B cell (primary cell): ENCODE measurements at regions not wholly inside any gene's neighbourhood (a gene's known extent, or its start where the extent isn't known, plus 50 kb on each side); places are given as distances from the start of the nearest gene placed in this dataset.
"Not testable (repeated sequence)": the region's sequence is repeated elsewhere in the genome, so short reads cannot be mapped to it uniquely, and the experiment has no call there.

Experiments
- ATAC-seq: fragments of 200-7000 bp; cut with Tn5 transposase; one replicate; pipeline ENCODE4 v1.10.0; 2021; ENCODE audit warnings: low read depth, mild to moderate bottlenecking, moderate number of reproducible peaks, moderate library complexity
- CTCF ChIA-PET: fragments of 350-600 bp; sonication (Branson Sonifier 250); formaldehyde crosslinking; loops from one replicate; lab custom pipeline; 2021; ENCODE audit warnings: antibody characterized with exemption, inconsistent platforms; lab: Charles Lee
- POLR2A ChIA-PET: fragments of 350-600 bp; sonication (Branson Sonifier 250); formaldehyde crosslinking; loops from one replicate; lab custom pipeline; 2021; ENCODE audit warnings: antibody characterized with exemption; lab: Charles Lee
- DNase-seq: peaks from one replicate; pipeline ENCODE4 v3.0.0; 2013
- H2AFZ ChIP-seq: 2 replicates; pipeline ENCODE4 v1.6.1; 2012; ENCODE audit warnings: mild to moderate bottlenecking, low read depth, low read length; ENCODE audit not compliant: insufficient read depth, poor library complexity, severe bottlenecking
- H3K27ac ChIP-seq, 2 donors: 1 replicate in 1 of 2; 2 replicates in 1 of 2; pipeline ENCODE4 v1.5.1; 2012 to 2013; ENCODE audit warnings: low read length in 2 of 2, mild to moderate bottlenecking in 2 of 2, moderate library complexity in 1 of 2
- H3K27me3 ChIP-seq, 4 experiments: fragments of 200-600 bp in 1 of 4; sonication (generic) in 1 of 4; replicated peaks in 1 of 4; 1 replicate in 2 of 4; 2 replicates in 2 of 4; pipeline versions ENCODE4 v1.6.1 to v1.7.0; 2013 to 2016; ENCODE audit warnings: low read length in 3 of 4, mild to moderate bottlenecking in 2 of 4, mixed read lengths in 1 of 4, moderate library complexity in 1 of 4; ENCODE audit not compliant: insufficient read depth in 4 of 4, control insufficient read depth in 3 of 4; ENCODE audit errors: control extremely low read depth in 1 of 4
- H3K36me3 ChIP-seq, 2 experiments: replicated peaks in 1 of 2; 1 replicate in 1 of 2; 2 replicates in 1 of 2; pipeline versions ENCODE4 v1.6.1 to v1.7.1; 2013; ENCODE audit warnings: low read length in 1 of 2; ENCODE audit not compliant: insufficient read depth in 2 of 2, control insufficient read depth in 1 of 2; ENCODE audit errors: control extremely low read depth in 1 of 2, extremely low read depth in 1 of 2
- H3K4me1 ChIP-seq, 2 donors: fragments of 200-600 bp in 1 of 2; sonication (generic) in 1 of 2; 1 replicate in 1 of 2; 2 replicates in 1 of 2; pipeline versions ENCODE4 v1.5.1 to v1.6.1; 2013 to 2017; ENCODE audit warnings: low read length in 2 of 2; ENCODE audit not compliant: control insufficient read depth in 2 of 2, insufficient read depth in 2 of 2
- H3K4me2 ChIP-seq: replicated peaks from 2 replicates; pipeline ENCODE3; 2012; ENCODE audit warnings: mild to moderate bottlenecking, low read depth, low read length; ENCODE audit not compliant: poor library complexity, severe bottlenecking
- H3K4me3 ChIP-seq, 5 experiments: fragments of 200-600 bp in 1 of 5; sonication (generic) in 1 of 5; 1 replicate in 3 of 5; 2 replicates in 2 of 5; pipeline versions ENCODE4 v1.5.1 to v1.7.0; 2011 to 2016; ENCODE audit warnings: low read length in 4 of 5, mild to moderate bottlenecking in 4 of 5, low read depth in 2 of 5, control low read depth in 1 of 5, moderate library complexity in 1 of 5; ENCODE audit not compliant: insufficient read depth in 1 of 5; ENCODE audit errors: control extremely low read depth in 1 of 5, extremely low read depth in 1 of 5
- H3K79me2 ChIP-seq: fragments of 200-600 bp; sonication (generic); one replicate; pipeline ENCODE4 v1.6.0; 2016; ENCODE audit warnings: low read length; ENCODE audit not compliant: control insufficient read depth, insufficient read depth
- H3K9ac ChIP-seq: fragments of 200-600 bp; sonication (generic); 2 replicates; pipeline ENCODE4 v1.6.1; 2017; ENCODE audit warnings: mild to moderate bottlenecking, low read length, moderate library complexity
- H3K9me3 ChIP-seq, 3 donors: one replicate each; pipeline versions ENCODE4 v1.6.1 to v1.7.1; 2013; ENCODE audit warnings: low read length in 2 of 3; ENCODE audit not compliant: control insufficient read depth in 2 of 3, insufficient read depth in 1 of 3; ENCODE audit errors: control extremely low read depth in 1 of 3
- H4K20me1 ChIP-seq: 2 replicates; pipeline ENCODE4 v1.6.0; 2012; ENCODE audit warnings: mild to moderate bottlenecking, low read length; ENCODE audit not compliant: insufficient read depth, control insufficient read depth, poor library complexity, severe bottlenecking
- H3K27ac Mint-ChIP-seq: one replicate; pipeline ENCODE4 v1.8.0; 2021; ENCODE audit warnings: mixed read lengths
- H3K27me3 Mint-ChIP-seq: one replicate; pipeline ENCODE4 v1.8.0; 2021; ENCODE audit warnings: mixed read lengths
- H3K4me1 Mint-ChIP-seq: one replicate; pipeline ENCODE4 v1.8.0; 2021; ENCODE audit warnings: mixed read lengths
- H3K4me3 Mint-ChIP-seq: one replicate; pipeline ENCODE4 v1.8.0; 2021; ENCODE audit warnings: mixed read lengths
- H3K9me3 Mint-ChIP-seq: one replicate; pipeline ENCODE4 v1.8.0; 2022; ENCODE audit warnings: mixed read lengths; ENCODE audit not compliant: insufficient read depth
- EZH2 ChIP-seq: IDR thresholded peaks from 2 replicates; pipeline ENCODE4 v1.6.1; 2012; ENCODE audit warnings: borderline replicate concordance, low read depth, mild to moderate bottlenecking, moderate library complexity, low read length; ENCODE audit not compliant: insufficient read depth, poor library complexity, severe bottlenecking
- WGBS: methylation state at CpG from one replicate; pipeline ENCODE4 v1.1.5; 2013; ENCODE audit warnings: missing lambda C conversion rate; ENCODE audit not compliant: insufficient coverage; 5-methylcytosine and 5-hydroxymethylcytosine counted together
- intact Hi-C: fragments of 100-400 bp; cut with micrococcal nuclease; formaldehyde crosslinking; loops from one replicate; pipeline ENCODE4 v1.10.0; 2022
- TF ChIP-seq, protein P1 (sequence below): fragments of 200-600 bp; IDR thresholded peaks from one replicate; pipeline ENCODE4 v1.8.0; 2022; ENCODE audit warnings: antibody characterized with exemption, mild to moderate bottlenecking

- no peaks in the 10 kb centered on the region for H3K4me1 ChIP-seq
- POLR2A ChIA-PET = no interaction called here
- Mint-ChIP-seq H3K4me3 (no peak overlapping the region), H3K27me3 (no peaks in the 10 kb centered on the region), H3K27ac (no peak overlapping the region), H3K9me3 (peaks cover 5% of the 10 kb centered on the region), H3K4me1 (no peaks in the 10 kb centered on the region)
- no CpG with 5 or more reads among the region's 1 CpG for WGBS
- intact Hi-C loops = no loop called here
- H3K27ac ChIP-seq = no peak overlapping the region
- no peak for ATAC-seq
- no peak overlapping the region for H3K4me3 ChIP-seq
- CTCF ChIA-PET = no interaction called here
- no peak overlapping the region for H2AFZ ChIP-seq
- no peaks in the 10 kb centered on the region for H3K36me3 ChIP-seq
- no peak overlapping the region for H3K4me2 ChIP-seq
- no peaks in the 10 kb centered on the region for H3K27me3 ChIP-seq
- peaks cover 0 to 4% (median 3%) of the 10 kb centered on the region in 3 donors for H3K9me3 ChIP-seq
- H3K9ac ChIP-seq = no peak overlapping the region
- no peaks in the 10 kb centered on the region for H4K20me1 ChIP-seq
- DNase-seq = no peak
- H3K79me2 ChIP-seq = no peaks in the 10 kb centered on the region
- TF ChIP-seq, protein P1, sequence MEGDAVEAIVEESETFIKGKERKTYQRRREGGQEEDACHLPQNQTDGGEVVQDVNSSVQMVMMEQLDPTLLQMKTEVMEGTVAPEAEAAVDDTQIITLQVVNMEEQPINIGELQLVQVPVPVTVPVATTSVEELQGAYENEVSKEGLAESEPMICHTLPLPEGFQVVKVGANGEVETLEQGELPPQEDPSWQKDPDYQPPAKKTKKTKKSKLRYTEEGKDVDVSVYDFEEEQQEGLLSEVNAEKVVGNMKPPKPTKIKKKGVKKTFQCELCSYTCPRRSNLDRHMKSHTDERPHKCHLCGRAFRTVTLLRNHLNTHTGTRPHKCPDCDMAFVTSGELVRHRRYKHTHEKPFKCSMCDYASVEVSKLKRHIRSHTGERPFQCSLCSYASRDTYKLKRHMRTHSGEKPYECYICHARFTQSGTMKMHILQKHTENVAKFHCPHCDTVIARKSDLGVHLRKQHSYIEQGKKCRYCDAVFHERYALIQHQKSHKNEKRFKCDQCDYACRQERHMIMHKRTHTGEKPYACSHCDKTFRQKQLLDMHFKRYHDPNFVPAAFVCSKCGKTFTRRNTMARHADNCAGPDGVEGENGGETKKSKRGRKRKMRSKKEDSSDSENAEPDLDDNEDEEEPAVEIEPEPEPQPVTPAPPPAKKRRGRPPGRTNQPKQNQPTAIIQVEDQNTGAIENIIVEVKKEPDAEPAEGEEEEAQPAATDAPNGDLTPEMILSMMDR = no peak
- TF ChIP-seq EZH2 = no peak
Observed at GRCh38 chr10:16020836-16021235, 160.5 kb upstream of the MINDY3 start.

- H3K27ac Mint-ChIP-seq, H3K79me2 ChIP-seq, intact Hi-C loops, H3K4me1 Mint-ChIP-seq, H3K36me3 ChIP-seq, H3K27me3 ChIP-seq, DNase-seq, H3K4me2 ChIP-seq, H3K9ac ChIP-seq, H4K20me1 ChIP-seq, H3K27ac ChIP-seq, H3K9me3 ChIP-seq, POLR2A ChIA-PET, H3K27me3 Mint-ChIP-seq, H2AFZ ChIP-seq, ATAC-seq, H3K9me3 Mint-ChIP-seq, H3K4me1 ChIP-seq, H3K4me3 ChIP-seq, H3K4me3 Mint-ChIP-seq: not testable (repeated sequence)
- CTCF ChIA-PET = interaction anchor here (0.6 kb wide), 1 partner anchor 506 kb away, joined by 3 read pairs; no protein-coding TSS in a partner anchor
- 98% methylated on average over 8 of the region's 14 CpGs for WGBS
Observed at GRCh38 chr10:16026832-16027231, 166.5 kb upstream of the MINDY3 start.
